ENCODE measurements at regions not wholly inside any gene's neighbourhood (a gene's known extent, or its start where the extent isn't known, plus 50 kb on each side); places are given as distances from the start of the nearest gene placed in this dataset.
"Not testable (repeated sequence)": the region's sequence is repeated elsewhere in the genome, so short reads cannot be mapped to it uniquely, and the experiment has no call there.

DNA sequence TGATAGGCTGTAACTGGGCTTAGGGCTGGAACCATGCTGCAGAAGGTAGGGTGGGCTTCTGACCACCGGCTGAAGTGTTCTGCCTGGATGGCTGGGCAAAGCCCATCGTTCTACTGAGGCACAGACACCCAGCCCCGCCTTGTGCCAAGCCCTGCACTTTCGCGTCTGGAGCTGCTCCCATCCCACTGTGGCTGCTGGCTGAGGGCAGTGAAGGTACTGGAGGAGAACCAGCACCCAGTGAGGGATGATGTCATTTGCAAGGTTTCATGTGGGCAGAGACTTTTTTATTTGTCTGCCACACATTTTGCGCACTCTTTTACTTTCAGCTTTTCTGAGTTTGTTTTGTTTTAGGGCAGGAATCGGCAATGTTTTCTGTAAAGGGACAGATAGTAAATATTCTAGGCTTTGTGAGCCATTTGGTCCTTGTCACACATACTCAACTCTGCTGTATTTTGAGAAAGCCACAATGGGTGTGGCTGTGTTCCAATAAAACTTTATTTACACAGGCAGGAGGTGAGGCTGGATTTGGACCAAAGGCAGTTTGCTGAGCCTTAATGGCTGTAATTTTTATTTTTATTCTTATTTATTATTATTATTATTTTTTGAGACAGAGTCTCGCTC lies 85.6 kb downstream of the ASB1 start:
- Histone ChIP-seq H3K27me3 (ENCODE audit: insufficient read depth, poor library complexity, severe bottlenecking) (no peaks in the 10 kb centered on the region), H3K4me3 (replicated peaks; ENCODE audit: insufficient read depth, low read length) (no peak overlapping the region), H3K27ac (replicated peaks) (no peak overlapping the region)
- TF ChIP-seq, protein P1, sequence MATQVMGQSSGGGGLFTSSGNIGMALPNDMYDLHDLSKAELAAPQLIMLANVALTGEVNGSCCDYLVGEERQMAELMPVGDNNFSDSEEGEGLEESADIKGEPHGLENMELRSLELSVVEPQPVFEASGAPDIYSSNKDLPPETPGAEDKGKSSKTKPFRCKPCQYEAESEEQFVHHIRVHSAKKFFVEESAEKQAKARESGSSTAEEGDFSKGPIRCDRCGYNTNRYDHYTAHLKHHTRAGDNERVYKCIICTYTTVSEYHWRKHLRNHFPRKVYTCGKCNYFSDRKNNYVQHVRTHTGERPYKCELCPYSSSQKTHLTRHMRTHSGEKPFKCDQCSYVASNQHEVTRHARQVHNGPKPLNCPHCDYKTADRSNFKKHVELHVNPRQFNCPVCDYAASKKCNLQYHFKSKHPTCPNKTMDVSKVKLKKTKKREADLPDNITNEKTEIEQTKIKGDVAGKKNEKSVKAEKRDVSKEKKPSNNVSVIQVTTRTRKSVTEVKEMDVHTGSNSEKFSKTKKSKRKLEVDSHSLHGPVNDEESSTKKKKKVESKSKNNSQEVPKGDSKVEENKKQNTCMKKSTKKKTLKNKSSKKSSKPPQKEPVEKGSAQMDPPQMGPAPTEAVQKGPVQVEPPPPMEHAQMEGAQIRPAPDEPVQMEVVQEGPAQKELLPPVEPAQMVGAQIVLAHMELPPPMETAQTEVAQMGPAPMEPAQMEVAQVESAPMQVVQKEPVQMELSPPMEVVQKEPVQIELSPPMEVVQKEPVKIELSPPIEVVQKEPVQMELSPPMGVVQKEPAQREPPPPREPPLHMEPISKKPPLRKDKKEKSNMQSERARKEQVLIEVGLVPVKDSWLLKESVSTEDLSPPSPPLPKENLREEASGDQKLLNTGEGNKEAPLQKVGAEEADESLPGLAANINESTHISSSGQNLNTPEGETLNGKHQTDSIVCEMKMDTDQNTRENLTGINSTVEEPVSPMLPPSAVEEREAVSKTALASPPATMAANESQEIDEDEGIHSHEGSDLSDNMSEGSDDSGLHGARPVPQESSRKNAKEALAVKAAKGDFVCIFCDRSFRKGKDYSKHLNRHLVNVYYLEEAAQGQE (IDR thresholded peaks at IDR 0.05; ENCODE audit: insufficient replicate concordance, low read depth), result no peak
- TF ChIP-seq SPI1 (IDR thresholded peaks at IDR 0.05; ENCODE audit: borderline replicate concordance, low read depth) (no peak), GABPA (IDR thresholded peaks at IDR 0.05; ENCODE audit: low read depth) (no peak), POLR2AphosphoS5 (IDR thresholded peaks at IDR 0.05; ENCODE audit: low read depth) (no peak), CTCF (IDR thresholded peaks at IDR 0.05; ENCODE audit: insufficient read depth, low read length) (no peak)
- no peak for DNase-seq (ENCODE audit: low read depth in 1 of 2, low spot score in 1 of 2)

DNA sequence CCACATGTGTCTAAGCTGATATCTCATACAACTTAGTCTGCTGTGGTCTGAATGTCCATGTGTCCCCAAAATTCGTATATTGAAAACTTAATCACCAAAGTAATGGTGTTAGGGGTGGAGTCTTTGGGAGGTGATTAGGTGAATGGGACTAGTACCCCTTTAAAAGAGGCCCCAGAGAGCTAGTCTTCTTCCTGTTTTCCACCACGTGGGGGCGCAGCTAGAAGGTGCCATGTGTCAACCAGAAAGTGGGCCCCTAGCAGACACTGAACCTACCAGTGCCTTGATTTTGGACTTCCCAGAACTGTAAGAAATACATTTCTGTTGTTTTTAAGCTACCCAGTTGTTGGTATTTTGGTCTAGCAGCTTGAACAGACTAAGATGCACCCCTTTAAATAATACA lies 86.6 kb downstream of the ASB1 start:
- no peaks in the 10 kb centered on the region for H3K27me3 ChIP-seq (ENCODE audit: insufficient read depth, poor library complexity, severe bottlenecking)
- no peak overlapping the region for H3K4me3 ChIP-seq (replicated peaks; ENCODE audit: insufficient read depth, low read length)
- DNase-seq (ENCODE audit: low read depth in 1 of 2, low spot score in 1 of 2), result peak; percentile 20 to 50
- no peak overlapping the region for H3K27ac ChIP-seq (replicated peaks)
- peak; percentile 38 for TF ChIP-seq CTCF (IDR thresholded peaks at IDR 0.05; ENCODE audit: insufficient read depth, low read length)
- TF ChIP-seq, protein P1 (IDR thresholded peaks at IDR 0.05; ENCODE audit: insufficient replicate concordance, low read depth), result no peak

DNA sequence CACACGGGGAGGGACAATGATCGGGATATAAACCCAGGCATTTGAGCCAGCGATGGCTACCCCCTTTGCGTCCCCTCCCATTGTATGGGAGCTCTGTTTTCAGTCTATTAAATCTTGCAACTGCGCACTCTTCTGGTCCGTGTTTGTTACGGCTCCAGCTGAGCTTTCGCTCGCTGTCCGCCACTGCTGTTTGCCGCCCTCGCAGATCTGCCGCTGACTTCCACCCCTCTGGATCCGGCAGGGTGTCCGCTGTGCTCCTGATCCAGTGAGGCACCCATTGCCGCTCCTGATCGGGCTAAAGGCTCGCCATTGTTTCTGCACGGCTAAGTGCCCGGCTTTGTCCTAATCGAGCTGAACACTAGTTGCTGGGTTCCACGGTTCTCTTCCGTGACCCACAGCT lies 87.3 kb downstream of the ASB1 start:
- not testable (repeated sequence) for H3K4me3 ChIP-seq (replicated peaks; ENCODE audit: insufficient read depth, low read length); H3K27ac ChIP-seq (replicated peaks); DNase-seq (ENCODE audit: low read depth in 1 of 2, low spot score in 1 of 2); H3K27me3 ChIP-seq (ENCODE audit: insufficient read depth, poor library complexity, severe bottlenecking)

- Histone ChIP-seq H3K27me3 (ENCODE audit: insufficient read depth, poor library complexity, severe bottlenecking) (no peaks in the 10 kb centered on the region), H3K4me3 (replicated peaks; ENCODE audit: insufficient read depth, low read length) (no peak overlapping the region), H3K27ac (replicated peaks) (no peak overlapping the region)
- TF ChIP-seq GABPA (IDR thresholded peaks at IDR 0.05; ENCODE audit: low read depth) (no peak), SPI1 (IDR thresholded peaks at IDR 0.05; ENCODE audit: borderline replicate concordance, low read depth) (no peak), POLR2AphosphoS5 (IDR thresholded peaks at IDR 0.05; ENCODE audit: low read depth) (no peak), CTCF (IDR thresholded peaks at IDR 0.05; ENCODE audit: insufficient read depth, low read length) (no peak)
- TF ChIP-seq, protein P1 (IDR thresholded peaks at IDR 0.05; ENCODE audit: insufficient replicate concordance, low read depth), result no peak
- no peak for DNase-seq (ENCODE audit: low read depth in 1 of 2, low spot score in 1 of 2)
Measured at GRCh38 chr2:238515377-238515776, 88.7 kb downstream of the ASB1 start.

All from HL-60 (cell line).